Vagina (tissue), 2 donors: ENCODE measurements at regions not wholly inside any gene's neighbourhood (a gene's known extent, or its start where the extent isn't known, plus 50 kb on each side); places are given as distances from the start of the nearest gene placed in this dataset.

Experiments
- DNase-seq, 2 donors: peaks; one replicate each; pipeline ENCODE4 v3.0.0-alpha.2; 2017; ENCODE audit errors: extremely low spot score in 2 of 2
- H3K27ac ChIP-seq: fragments of 200-600 bp; sonication (generic); one replicate; pipeline ENCODE4 v1.5.1; 2019
- H3K27me3 ChIP-seq: fragments of 200-600 bp; sonication (generic); one replicate; pipeline ENCODE4 v1.5.1; 2019
- H3K36me3 ChIP-seq, 2 donors: fragments of 200-600 bp; sonication (generic); one replicate each; pipeline ENCODE4 v1.5.1; 2017 to 2019
- H3K4me1 ChIP-seq: fragments of 200-600 bp; sonication (generic); one replicate; pipeline ENCODE4 v1.5.1; 2019
- H3K4me3 ChIP-seq, 2 donors: fragments of 200-600 bp; sonication (generic); 1 replicate in 1 of 2; 2 replicates in 1 of 2; pipeline ENCODE4 v1.5.1; 2016 to 2019
- H3K9me3 ChIP-seq: fragments of 200-600 bp; sonication (generic); one replicate; pipeline ENCODE4 v1.5.1; 2019
- CTCF ChIP-seq, 3 experiments: fragments of 450-650 bp in 2 of 3; fragments of 200-600 bp in 1 of 3; sonication (generic) in 1 of 3; IDR thresholded peaks; one replicate each; pipeline ENCODE4 v1.5.1; 2017 to 2019; ENCODE audit warnings: antibody characterized with exemption in 3 of 3, mild to moderate bottlenecking in 2 of 3, moderate library complexity in 2 of 3
- POLR2A ChIP-seq, 2 donors: fragments of 450-650 bp; IDR thresholded peaks; one replicate each; pipeline ENCODE4 v1.6.1; 2017; ENCODE audit warnings: antibody characterized with exemption in 2 of 2, mild to moderate bottlenecking in 2 of 2, moderate library complexity in 2 of 2
- POLR2AphosphoS5 ChIP-seq, 2 donors: sonication (generic); formaldehyde crosslinking; IDR thresholded peaks; one replicate each; pipeline ENCODE4 v1.9.0; 2017; ENCODE audit warnings: antibody characterized with exemption in 2 of 2, mild to moderate bottlenecking in 2 of 2, low read depth in 1 of 2; ENCODE audit not compliant: insufficient read depth in 1 of 2
- intact Hi-C: fragments of 100-400 bp; cut with DNase I; formaldehyde crosslinking; loops from one replicate; pipeline ENCODE4 v1.15.1; 2023

- TF ChIP-seq CTCF (IDR thresholded peaks at IDR 0.05): no peak
- TF ChIP-seq POLR2AphosphoS5 (IDR thresholded peaks at IDR 0.05; ENCODE audit: insufficient read depth in 1 of 2, low read depth in 1 of 2): no peak
- TF ChIP-seq POLR2A (IDR thresholded peaks at IDR 0.05): no peak
Measured at GRCh38 chr1:72637593-72637992, 355.3 kb upstream of the NEGR1 start.

GRCh38 chr1:72636631-72637030, 354.3 kb upstream of the NEGR1 start:
- Histone ChIP-seq H3K36me3 (no peaks in the 10 kb centered on the region), H3K4me3 (no peak overlapping the region), H3K27ac (no peak overlapping the region), H3K27me3 (no peaks in the 10 kb centered on the region), H3K4me1 (no peaks in the 10 kb centered on the region), H3K9me3 (no peaks in the 10 kb centered on the region)
- intact Hi-C loops: no loop called here
- TF ChIP-seq CTCF (IDR thresholded peaks at IDR 0.05) (no peak), POLR2AphosphoS5 (IDR thresholded peaks at IDR 0.05; ENCODE audit: insufficient read depth in 1 of 2, low read depth in 1 of 2) (no peak), POLR2A (IDR thresholded peaks at IDR 0.05) (no peak)
- no peak for DNase-seq

More at GRCh38 chr1:72637593-72637992, 355.3 kb upstream of the NEGR1 start:
- no peaks in the 10 kb centered on the region for H3K4me1 ChIP-seq
- DNase-seq: no peak
- H3K4me3 ChIP-seq: no peak overlapping the region
- H3K36me3 ChIP-seq: no peaks in the 10 kb centered on the region
- no peaks in the 10 kb centered on the region for H3K9me3 ChIP-seq
- no peaks in the 10 kb centered on the region for H3K27me3 ChIP-seq
- no peak overlapping the region for H3K27ac ChIP-seq
- intact Hi-C loops: no loop called here

- DNase-seq: no peak
- intact Hi-C loops: no loop called here
- H3K9me3 ChIP-seq: no peaks in the 10 kb centered on the region
- no peaks in the 10 kb centered on the region for H3K27me3 ChIP-seq
- H3K27ac ChIP-seq: no peak overlapping the region
- H3K4me3 ChIP-seq: no peak overlapping the region
- no peak for TF ChIP-seq POLR2AphosphoS5 (IDR thresholded peaks at IDR 0.05; ENCODE audit: insufficient read depth in 1 of 2, low read depth in 1 of 2)
- TF ChIP-seq CTCF (IDR thresholded peaks at IDR 0.05): no peak
- TF ChIP-seq POLR2A (IDR thresholded peaks at IDR 0.05): no peak
- no peaks in the 10 kb centered on the region for H3K36me3 ChIP-seq
- no peaks in the 10 kb centered on the region for H3K4me1 ChIP-seq
Measured at GRCh38 chr1:72635719-72636118, 353.4 kb upstream of the NEGR1 start.

GRCh38 chr1:72634946-72635345, 352.6 kb upstream of the NEGR1 start:
- no peaks in the 10 kb centered on the region for H3K9me3 ChIP-seq
- intact Hi-C loops: no loop called here
- no peak for DNase-seq
- no peak for TF ChIP-seq POLR2A (IDR thresholded peaks at IDR 0.05)
- TF ChIP-seq CTCF (IDR thresholded peaks at IDR 0.05): no peak
- TF ChIP-seq POLR2AphosphoS5 (IDR thresholded peaks at IDR 0.05; ENCODE audit: insufficient read depth in 1 of 2, low read depth in 1 of 2): no peak
- no peaks in the 10 kb centered on the region for H3K4me1 ChIP-seq
- no peaks in the 10 kb centered on the region for H3K27me3 ChIP-seq
- no peaks in the 10 kb centered on the region for H3K36me3 ChIP-seq
- no peak overlapping the region for H3K27ac ChIP-seq
- H3K4me3 ChIP-seq: no peak overlapping the region

- H3K36me3 ChIP-seq: no peaks in the 10 kb centered on the region
- H3K9me3 ChIP-seq: no peaks in the 10 kb centered on the region
- H3K27ac ChIP-seq: no peak overlapping the region
- DNase-seq: no peak
- no peak overlapping the region for H3K4me3 ChIP-seq
- intact Hi-C loops: no loop called here
- TF ChIP-seq CTCF (IDR thresholded peaks at IDR 0.05): no peak
- no peak for TF ChIP-seq POLR2AphosphoS5 (IDR thresholded peaks at IDR 0.05; ENCODE audit: insufficient read depth in 1 of 2, low read depth in 1 of 2)
- no peak for TF ChIP-seq POLR2A (IDR thresholded peaks at IDR 0.05)
- H3K4me1 ChIP-seq: no peaks in the 10 kb centered on the region
- H3K27me3 ChIP-seq: no peaks in the 10 kb centered on the region
Measured at GRCh38 chr1:72631449-72631848, 349.1 kb upstream of the NEGR1 start.
